ENCODE measurements at regions not wholly inside any gene's neighbourhood (a gene's known extent, or its start where the extent isn't known, plus 50 kb on each side); places are given as distances from the start of the nearest gene placed in this dataset.
"Not testable (repeated sequence)": the region's sequence is repeated elsewhere in the genome, so short reads cannot be mapped to it uniquely, and the experiment has no call there.

GRCh38 chr1:157312082-157312812 is 174.1 kb upstream of the ETV3 start:
- no peak for TF ChIP-seq POLR2A (IDR thresholded peaks at IDR 0.05; ENCODE audit: extremely low read depth, insufficient read length)
- no peak overlapping the region for H3K4me3 ChIP-seq (ENCODE audit: low read depth, low read length)
- no peak for DNase-seq (ENCODE audit: low read depth)

DNA sequence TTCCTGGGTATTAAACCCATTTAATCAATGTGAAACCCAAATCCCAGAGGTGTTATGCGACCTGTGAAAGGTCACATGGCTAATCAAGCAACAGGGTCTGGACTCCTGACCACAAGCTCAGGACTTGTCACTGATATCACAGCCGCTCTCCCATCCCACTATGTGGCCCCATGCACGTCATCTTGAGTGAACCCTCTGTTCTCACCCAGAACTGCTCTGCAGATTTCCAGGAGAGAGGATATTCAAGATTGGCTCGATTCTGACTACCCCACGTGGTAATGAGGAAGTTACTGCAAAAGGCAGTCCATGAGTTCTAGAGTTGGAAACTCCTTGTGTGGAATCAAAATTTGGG is 173.5 kb upstream of the ETV3 start:
- no peak overlapping the region for H3K4me3 ChIP-seq (ENCODE audit: low read depth, low read length)
- no peak for DNase-seq (ENCODE audit: low read depth)
- no peak for TF ChIP-seq POLR2A (IDR thresholded peaks at IDR 0.05; ENCODE audit: extremely low read depth, insufficient read length)
- no peak for TF ChIP-seq MYC (IDR thresholded peaks at IDR 0.05; ENCODE audit: low read depth, low read length)
- no peak for TF ChIP-seq MAX (IDR thresholded peaks at IDR 0.05; ENCODE audit: low read depth, low read length)
- TF ChIP-seq, protein P1, sequence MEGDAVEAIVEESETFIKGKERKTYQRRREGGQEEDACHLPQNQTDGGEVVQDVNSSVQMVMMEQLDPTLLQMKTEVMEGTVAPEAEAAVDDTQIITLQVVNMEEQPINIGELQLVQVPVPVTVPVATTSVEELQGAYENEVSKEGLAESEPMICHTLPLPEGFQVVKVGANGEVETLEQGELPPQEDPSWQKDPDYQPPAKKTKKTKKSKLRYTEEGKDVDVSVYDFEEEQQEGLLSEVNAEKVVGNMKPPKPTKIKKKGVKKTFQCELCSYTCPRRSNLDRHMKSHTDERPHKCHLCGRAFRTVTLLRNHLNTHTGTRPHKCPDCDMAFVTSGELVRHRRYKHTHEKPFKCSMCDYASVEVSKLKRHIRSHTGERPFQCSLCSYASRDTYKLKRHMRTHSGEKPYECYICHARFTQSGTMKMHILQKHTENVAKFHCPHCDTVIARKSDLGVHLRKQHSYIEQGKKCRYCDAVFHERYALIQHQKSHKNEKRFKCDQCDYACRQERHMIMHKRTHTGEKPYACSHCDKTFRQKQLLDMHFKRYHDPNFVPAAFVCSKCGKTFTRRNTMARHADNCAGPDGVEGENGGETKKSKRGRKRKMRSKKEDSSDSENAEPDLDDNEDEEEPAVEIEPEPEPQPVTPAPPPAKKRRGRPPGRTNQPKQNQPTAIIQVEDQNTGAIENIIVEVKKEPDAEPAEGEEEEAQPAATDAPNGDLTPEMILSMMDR (IDR thresholded peaks at IDR 0.05; ENCODE audit: low read depth, low read length), result no peak

DNA sequence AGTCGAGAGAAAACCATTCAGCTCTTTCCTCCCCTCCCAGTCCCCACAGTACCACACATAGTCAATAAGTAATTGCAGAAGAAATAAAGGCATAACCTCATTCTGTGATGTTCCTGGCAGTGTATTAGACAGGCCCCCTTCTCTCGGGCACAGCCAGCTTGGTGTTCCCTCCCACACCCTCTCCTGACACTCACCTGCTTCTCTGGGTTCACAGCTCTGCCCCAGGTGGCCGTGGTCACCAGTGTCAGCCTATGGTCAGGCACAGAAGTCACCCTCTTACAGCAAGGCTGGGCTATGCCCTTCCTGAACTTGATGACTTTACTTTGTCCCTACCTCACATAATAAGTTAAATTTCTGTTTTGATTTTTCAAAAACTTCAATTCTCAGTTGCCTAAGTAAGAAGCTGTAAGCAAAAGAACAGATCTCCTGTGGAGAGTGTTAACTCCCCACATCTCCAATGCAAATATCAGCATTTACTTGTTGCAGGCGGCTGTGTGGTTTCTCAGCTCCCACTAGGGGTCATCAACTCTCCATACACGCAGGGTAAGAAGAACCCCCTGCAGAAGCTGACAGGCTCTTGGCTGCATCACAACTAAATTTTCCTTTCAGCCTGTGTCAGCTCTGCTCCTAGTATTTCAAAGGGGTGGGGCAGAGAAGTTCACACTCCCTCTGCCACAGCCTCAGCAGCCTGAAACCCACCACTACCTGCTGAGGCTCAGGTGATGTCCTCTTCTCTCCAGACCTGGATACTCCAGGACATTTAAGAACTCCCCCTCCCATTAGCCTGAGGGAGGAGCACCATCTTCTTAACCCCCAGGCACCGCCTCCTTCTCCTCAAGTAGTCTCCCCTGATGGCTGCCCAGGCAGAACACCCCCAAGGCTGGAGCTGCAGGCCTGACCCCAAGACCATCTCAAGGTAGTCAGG is 172.9 kb upstream of the ETV3 start:
- TF ChIP-seq, protein P1 (IDR thresholded peaks at IDR 0.05; ENCODE audit: low read depth, low read length), result peak; percentile 34
- DNase-seq (ENCODE audit: low read depth), result peak; percentile 63

GRCh38 chr1:157310401-157310800 is 172.2 kb upstream of the ETV3 start:
- TF ChIP-seq POLR2A (IDR thresholded peaks at IDR 0.05; ENCODE audit: extremely low read depth, insufficient read length), result no peak
- TF ChIP-seq MYC (IDR thresholded peaks at IDR 0.05; ENCODE audit: low read depth, low read length), result no peak
- TF ChIP-seq MAX (IDR thresholded peaks at IDR 0.05; ENCODE audit: low read depth, low read length), result no peak
- TF ChIP-seq, protein P1 (IDR thresholded peaks at IDR 0.05; ENCODE audit: low read depth, low read length), result no peak

More for the DNA sequence above, 172.9 kb upstream of the ETV3 start:
- not testable (repeated sequence) for H3K4me3 ChIP-seq (ENCODE audit: low read depth, low read length)

GRCh38 chr1:157307491-157307890 is 169.3 kb upstream of the ETV3 start:
- H3K4me3 ChIP-seq (ENCODE audit: low read depth, low read length), result no peak overlapping the region
- no peak for DNase-seq (ENCODE audit: low read depth)
- TF ChIP-seq, protein P1 (IDR thresholded peaks at IDR 0.05; ENCODE audit: low read depth, low read length), result no peak
- TF ChIP-seq POLR2A (IDR thresholded peaks at IDR 0.05; ENCODE audit: extremely low read depth, insufficient read length) (no peak), MYC (IDR thresholded peaks at IDR 0.05; ENCODE audit: low read depth, low read length) (no peak), MAX (IDR thresholded peaks at IDR 0.05; ENCODE audit: low read depth, low read length) (no peak)

More at GRCh38 chr1:157310401-157310800, 172.2 kb upstream of the ETV3 start:
- DNase-seq (ENCODE audit: low read depth), result no peak
- no peak overlapping the region for H3K4me3 ChIP-seq (ENCODE audit: low read depth, low read length)

- no peak for TF ChIP-seq POLR2A (IDR thresholded peaks at IDR 0.05; ENCODE audit: extremely low read depth, insufficient read length)
- TF ChIP-seq MYC (IDR thresholded peaks at IDR 0.05; ENCODE audit: low read depth, low read length), result no peak
- TF ChIP-seq MAX (IDR thresholded peaks at IDR 0.05; ENCODE audit: low read depth, low read length), result no peak
- TF ChIP-seq, protein P1 (IDR thresholded peaks at IDR 0.05; ENCODE audit: low read depth, low read length), result no peak
- H3K4me3 ChIP-seq (ENCODE audit: low read depth, low read length), result no peak overlapping the region
- DNase-seq (ENCODE audit: low read depth), result no peak
Observed at GRCh38 chr1:157306896-157307295, 168.7 kb upstream of the ETV3 start.

Measured in NB4 (cell line).